PC-3 (cell line): ENCODE measurements at regions not wholly inside any gene's neighbourhood (a gene's known extent, or its start where the extent isn't known, plus 50 kb on each side); places are given as distances from the start of the nearest gene placed in this dataset.

Experiments used
- ATAC-seq: fragments of 200-7000 bp; cut with Tn5 transposase; 2 replicates; pipeline ENCODE4 v1.9.1; 2020; ENCODE audit warnings: mild to moderate bottlenecking, moderate library complexity
- BruUV-seq: library from RNA; stranded (reverse); fragments of 400-500 nt; replicated peaks from 2 replicates; lab custom pipeline; 2021; lab: Mats Ljungman, UMichigan
- CTCF ChIA-PET: fragments of 300-600 bp; sonication (Branson Sonifier 250); formaldehyde crosslinking; loops from one replicate; lab custom pipeline; 2022; ENCODE audit warnings: antibody characterized with exemption; lab: Charles Lee
- POLR2A ChIA-PET: fragments of 300-600 bp; sonication (Branson Sonifier 250); formaldehyde crosslinking; loops from one replicate; lab custom pipeline; 2022; ENCODE audit warnings: antibody characterized with exemption; ENCODE audit not compliant: unreplicated experiment; lab: Charles Lee
- DNase-seq: peaks from one replicate; pipeline ENCODE4 v3.0.0-alpha.2; 2015
- H2AFZ ChIP-seq: fragments of 300-600 bp; sonication (generic); 2 replicates; pipeline ENCODE4 v1.6.0; 2016; ENCODE audit warnings: antibody characterized with exemption, low read length
- H3F3A ChIP-seq: fragments of 300-600 bp; sonication (generic); one replicate; pipeline ENCODE4 v1.6.0; 2017; ENCODE audit warnings: antibody characterized with exemption, low read length, control low read depth, mild to moderate bottlenecking; ENCODE audit not compliant: unreplicated experiment
- H3K27ac ChIP-seq: fragments of 300-600 bp; sonication (generic); 2 replicates; pipeline ENCODE4 v1.5.1; 2016; ENCODE audit warnings: mild to moderate bottlenecking, low read length
- H3K27me3 ChIP-seq: fragments of 300-600 bp; sonication (generic); 2 replicates; pipeline ENCODE4 v1.6.1; 2016; ENCODE audit warnings: low read length, mixed read lengths
- H3K36me3 ChIP-seq: fragments of 300-600 bp; sonication (generic); 2 replicates; pipeline ENCODE4 v1.6.1; 2016; ENCODE audit warnings: low read depth, mixed run types, low read length, mixed read lengths
- H3K4me1 ChIP-seq: fragments of 300-600 bp; sonication (generic); 2 replicates; pipeline ENCODE4 v1.5.1; 2016; ENCODE audit warnings: low read length; ENCODE audit not compliant: insufficient read depth
- H3K4me2 ChIP-seq: fragments of 300-600 bp; sonication (generic); 2 replicates; pipeline ENCODE4 v1.6.0; 2016; ENCODE audit warnings: low read length
- H3K4me3 ChIP-seq: fragments of 300-600 bp; sonication (generic); 2 replicates; pipeline ENCODE4 v1.5.1; 2016; ENCODE audit warnings: mild to moderate bottlenecking, low read length, mixed read lengths
- H3K79me2 ChIP-seq: fragments of 300-600 bp; sonication (generic); 2 replicates; pipeline ENCODE4 v1.6.1; 2017; ENCODE audit warnings: low read length, mixed read lengths
- H3K9ac ChIP-seq: fragments of 300-600 bp; sonication (generic); 2 replicates; pipeline ENCODE4 v1.6.0; 2016; ENCODE audit warnings: mild to moderate bottlenecking, low read length
- H3K9me2 ChIP-seq: fragments of 300-600 bp; sonication (generic); replicated peaks from 2 replicates; pipeline ENCODE4 v1.6.1; 2016; ENCODE audit warnings: mixed run types, low read length, mixed read lengths
- H3K9me3 ChIP-seq: fragments of 300-600 bp; sonication (generic); 2 replicates; pipeline ENCODE4 v1.6.1; 2016; ENCODE audit warnings: low read length, mixed read lengths
- H4K20me1 ChIP-seq: fragments of 300-600 bp; sonication (generic); 2 replicates; pipeline ENCODE4 v1.6.1; 2016; ENCODE audit warnings: low read length, mixed read lengths
- CTCF ChIP-seq: fragments of 300-600 bp; sonication (generic); conservative IDR thresholded peaks from 2 replicates; pipeline ENCODE4 v1.5.1; 2017; ENCODE audit warnings: antibody characterized with exemption, low read depth, mild to moderate bottlenecking, low read length
- EZH2 ChIP-seq: fragments of 300-600 bp; sonication (generic); IDR thresholded peaks from one replicate; pipeline ENCODE4 v1.6.1; 2017; ENCODE audit warnings: antibody characterized with exemption, mild to moderate bottlenecking, low read length; ENCODE audit not compliant: unreplicated experiment
- EZH2phosphoT487 ChIP-seq: fragments of 300-600 bp; sonication (generic); IDR thresholded peaks from 2 replicates; pipeline ENCODE4 v1.6.1; 2018; ENCODE audit warnings: mild to moderate bottlenecking, antibody characterized with exemption, low read length, borderline replicate concordance
- intact Hi-C: fragments of 100-400 bp; cut with micrococcal nuclease; formaldehyde crosslinking; loops from 2 replicates; pipeline ENCODE4 v1.9.0; 2023

GRCh38 chr3:102593812-102594602, 159.2 kb downstream of the ZPLD1 start:
- Histone ChIP-seq H3K36me3 (no peaks in the 10 kb centered on the region), H2AFZ (no peak overlapping the region), H3K9me3 (no peaks in the 10 kb centered on the region), H3K27ac (no peak overlapping the region), H4K20me1 (no peaks in the 10 kb centered on the region), H3K4me2 (no peak overlapping the region), H3K4me3 (no peak overlapping the region), H3K9ac (no peak overlapping the region), H3K27me3 (no peaks in the 10 kb centered on the region), H3K4me1 (no peaks in the 10 kb centered on the region), H3K79me2 (no peaks in the 10 kb centered on the region), H3K9me2 (no peaks in the 10 kb centered on the region), H3F3A (no peaks in the 10 kb centered on the region)
- DNase-seq: peak; percentile 9
- BruUV-seq: no TSS peak
- TF ChIP-seq CTCF (no peak), EZH2phosphoT487 (no peak), EZH2 (no peak)
- POLR2A ChIA-PET: no interaction called here
- intact Hi-C loops: no loop called here
- CTCF ChIA-PET: interaction anchor here (0.6 kb wide), 1 partner anchor 57 kb away, joined by 3 read pairs; no protein-coding TSS in a partner anchor
- peak; percentile 81 for ATAC-seq

- H3K27me3 ChIP-seq: no peaks in the 10 kb centered on the region
- DNase-seq (no peak), ATAC-seq (no peak)
- no peaks in the 10 kb centered on the region for H3F3A ChIP-seq
- no peaks in the 10 kb centered on the region for H3K9me2 ChIP-seq
- no peaks in the 10 kb centered on the region for H3K79me2 ChIP-seq
- ChIA-PET CTCF (no interaction called here), POLR2A (no interaction called here)
- H3K9ac ChIP-seq: no peak overlapping the region
- no peak overlapping the region for H3K4me2 ChIP-seq
- no peaks in the 10 kb centered on the region for H4K20me1 ChIP-seq
- intact Hi-C loops: no loop called here
- BruUV-seq: no TSS peak
- no peaks in the 10 kb centered on the region for H3K36me3 ChIP-seq
- H3K27ac ChIP-seq: no peak overlapping the region
- H2AFZ ChIP-seq: no peak overlapping the region
- H3K4me3 ChIP-seq: no peak overlapping the region
- TF ChIP-seq EZH2 (no peak), EZH2phosphoT487 (no peak), CTCF (no peak)
- H3K9me3 ChIP-seq: no peaks in the 10 kb centered on the region
- no peaks in the 10 kb centered on the region for H3K4me1 ChIP-seq
Measured at GRCh38 chr3:102595057-102595456, 160.2 kb downstream of the ZPLD1 start.

- Histone ChIP-seq H4K20me1 (no peaks in the 10 kb centered on the region), H3K9me3 (no peaks in the 10 kb centered on the region), H2AFZ (no peak overlapping the region), H3K9ac (no peak overlapping the region), H3K9me2 (no peaks in the 10 kb centered on the region), H3K4me3 (no peak overlapping the region), H3K27ac (no peak overlapping the region), H3K36me3 (no peaks in the 10 kb centered on the region), H3K27me3 (no peaks in the 10 kb centered on the region), H3K79me2 (no peaks in the 10 kb centered on the region), H3F3A (no peaks in the 10 kb centered on the region), H3K4me1 (peaks cover 8% of the 10 kb centered on the region), H3K4me2 (no peak overlapping the region)
- DNase-seq: no peak
- no TSS peak for BruUV-seq
- intact Hi-C loops: no loop called here
- ChIA-PET POLR2A (no interaction called here), CTCF (interaction anchor here (0.6 kb wide), 1 partner anchor 264 kb away, joined by 12 read pairs; no protein-coding TSS in a partner anchor)
- TF ChIP-seq EZH2 (no peak), EZH2phosphoT487 (no peak), CTCF (no peak)
- peak; percentile 72 for ATAC-seq
Measured at GRCh38 chr3:102599819-102600576, 165.2 kb downstream of the ZPLD1 start.
